ENCODE measurements at regions not wholly inside any gene's neighbourhood (a gene's known extent, or its start where the extent isn't known, plus 50 kb on each side); places are given as distances from the start of the nearest gene placed in this dataset.

- H3K9me3 ChIP-seq (ENCODE audit: control insufficient read depth, low read length): no peaks in the 10 kb centered on the region
- no peak for TF ChIP-seq CTCF (IDR thresholded peaks at IDR 0.05)
- no peaks in the 10 kb centered on the region for H3K27me3 ChIP-seq (ENCODE audit: control insufficient read depth, insufficient read depth, low read length)
- H2AFZ ChIP-seq: no peak overlapping the region
- no peaks in the 10 kb centered on the region for H3K36me3 ChIP-seq (ENCODE audit: control insufficient read depth, insufficient read depth, low read length)
- H3K79me2 ChIP-seq: no peaks in the 10 kb centered on the region
- no peaks in the 10 kb centered on the region for H3K4me1 ChIP-seq
- no peak overlapping the region for H3K9ac ChIP-seq
- no peak overlapping the region for H3K4me2 ChIP-seq (ENCODE audit: low read length)
- H3K27ac ChIP-seq: no peak overlapping the region
- no peak overlapping the region for H3K4me3 ChIP-seq (ENCODE audit: low read depth, low read length)
Observed at GRCh38 chr1:222167111-222167510, 380.8 kb downstream of the HHIPL2 start.

GRCh38 chr1:222165629-222166028, 382.3 kb downstream of the HHIPL2 start:
- Histone ChIP-seq H3K4me2 (ENCODE audit: low read length) (no peak overlapping the region), H2AFZ (no peak overlapping the region), H3K4me3 (ENCODE audit: low read depth, low read length) (no peak overlapping the region), H3K79me2 (no peaks in the 10 kb centered on the region), H3K4me1 (no peaks in the 10 kb centered on the region), H3K27ac (no peak overlapping the region), H3K9me3 (ENCODE audit: control insufficient read depth, low read length) (no peaks in the 10 kb centered on the region), H3K27me3 (ENCODE audit: control insufficient read depth, insufficient read depth, low read length) (no peaks in the 10 kb centered on the region), H3K36me3 (ENCODE audit: control insufficient read depth, insufficient read depth, low read length) (no peaks in the 10 kb centered on the region), H3K9ac (no peak overlapping the region)
- TF ChIP-seq CTCF (IDR thresholded peaks at IDR 0.05): no peak

GRCh38 chr1:222163895-222164294, 384.0 kb downstream of the HHIPL2 start:
- no peak overlapping the region for H3K27ac ChIP-seq
- TF ChIP-seq CTCF (IDR thresholded peaks at IDR 0.05): no peak

GRCh38 chr1:222161676-222162075, 386.2 kb downstream of the HHIPL2 start:
- no peaks in the 10 kb centered on the region for H3K27me3 ChIP-seq (ENCODE audit: control insufficient read depth, insufficient read depth, low read length)
- H3K4me3 ChIP-seq (ENCODE audit: low read depth, low read length): no peak overlapping the region
- no peak overlapping the region for H3K27ac ChIP-seq
- H3K9ac ChIP-seq: no peak overlapping the region
- H3K4me1 ChIP-seq: no peaks in the 10 kb centered on the region
- TF ChIP-seq CTCF (IDR thresholded peaks at IDR 0.05): no peak
- H3K36me3 ChIP-seq (ENCODE audit: control insufficient read depth, insufficient read depth, low read length): no peaks in the 10 kb centered on the region
- no peak overlapping the region for H2AFZ ChIP-seq
- no peaks in the 10 kb centered on the region for H3K9me3 ChIP-seq (ENCODE audit: control insufficient read depth, low read length)
- H3K79me2 ChIP-seq: no peaks in the 10 kb centered on the region
- no peak overlapping the region for H3K4me2 ChIP-seq (ENCODE audit: low read length)

More at GRCh38 chr1:222163895-222164294, 384.0 kb downstream of the HHIPL2 start:
- Histone ChIP-seq H3K36me3 (ENCODE audit: control insufficient read depth, insufficient read depth, low read length) (no peaks in the 10 kb centered on the region), H3K4me2 (ENCODE audit: low read length) (no peak overlapping the region), H3K4me1 (no peaks in the 10 kb centered on the region), H3K9ac (no peak overlapping the region), H3K79me2 (no peaks in the 10 kb centered on the region), H3K27me3 (ENCODE audit: control insufficient read depth, insufficient read depth, low read length) (no peaks in the 10 kb centered on the region), H3K9me3 (ENCODE audit: control insufficient read depth, low read length) (no peaks in the 10 kb centered on the region), H2AFZ (no peak overlapping the region), H3K4me3 (ENCODE audit: low read depth, low read length) (no peak overlapping the region)

- Histone ChIP-seq H3K79me2 (no peaks in the 10 kb centered on the region), H2AFZ (no peak overlapping the region), H3K4me2 (ENCODE audit: low read length) (no peak overlapping the region), H3K4me1 (no peaks in the 10 kb centered on the region), H3K4me3 (ENCODE audit: low read depth, low read length) (no peak overlapping the region), H3K36me3 (ENCODE audit: control insufficient read depth, insufficient read depth, low read length) (no peaks in the 10 kb centered on the region), H3K27ac (no peak overlapping the region), H3K27me3 (ENCODE audit: control insufficient read depth, insufficient read depth, low read length) (no peaks in the 10 kb centered on the region), H3K9ac (no peak overlapping the region), H3K9me3 (ENCODE audit: control insufficient read depth, low read length) (no peaks in the 10 kb centered on the region)
- no peak for TF ChIP-seq CTCF (IDR thresholded peaks at IDR 0.05)
Observed at GRCh38 chr1:222157612-222158011, 390.3 kb downstream of the HHIPL2 start.
